GM04504 (cell line): ENCODE measurements at regions not wholly inside any gene's neighbourhood (a gene's known extent, or its start where the extent isn't known, plus 50 kb on each side); places are given as distances from the start of the nearest gene placed in this dataset.
"Not testable (repeated sequence)": the region's sequence is repeated elsewhere in the genome, so short reads cannot be mapped to it uniquely, and the experiment has no call there.

Experiments used
- DNase-seq: peaks from one replicate; pipeline ENCODE4 v3.0.0-alpha.2; 2012; ENCODE audit warnings: low read depth

- DNase-seq: no peak
Measured at GRCh38 chr4:3865986-3866812, 100.0 kb downstream of the ADRA2C start.

- no peak for DNase-seq
Measured at GRCh38 chr4:3866813-3867129, 100.6 kb downstream of the ADRA2C start.

- DNase-seq: no peak
Measured at GRCh38 chr4:3867403-3868100, 101.4 kb downstream of the ADRA2C start.

GRCh38 chr4:3868211-3869173 is 102.3 kb downstream of the ADRA2C start:
- no peak for DNase-seq

GRCh38 chr4:3869174-3869572 is 103.0 kb downstream of the ADRA2C start:
- DNase-seq: no peak

GRCh38 chr4:3869661-3870566 is 103.7 kb downstream of the ADRA2C start:
- DNase-seq: no peak

- no peak for DNase-seq
Measured at GRCh38 chr4:3870567-3870962, 104.4 kb downstream of the ADRA2C start.

- no peak for DNase-seq
Measured at GRCh38 chr4:3871181-3871852, 105.1 kb downstream of the ADRA2C start.

- no peak for DNase-seq
Measured at GRCh38 chr4:3871881-3872833, 106.0 kb downstream of the ADRA2C start.

- no peak for DNase-seq
Measured at GRCh38 chr4:3872834-3873313, 106.7 kb downstream of the ADRA2C start.

- no peak for DNase-seq
Measured at GRCh38 chr4:3873408-3874027, 107.3 kb downstream of the ADRA2C start.

- no peak for DNase-seq
Measured at GRCh38 chr4:3874028-3874415, 107.8 kb downstream of the ADRA2C start.

GRCh38 chr4:3874525-3875110 is 108.4 kb downstream of the ADRA2C start:
- no peak for DNase-seq

- no peak for DNase-seq
Measured at GRCh38 chr4:3875466-3875865, 109.3 kb downstream of the ADRA2C start.

- DNase-seq: not testable (repeated sequence)
Measured at GRCh38 chr4:3876057-3876845, 110.1 kb downstream of the ADRA2C start.

- no peak for DNase-seq
Measured at GRCh38 chr4:3877236-3877635, 111.1 kb downstream of the ADRA2C start.

GRCh38 chr4:3877868-3878267 is 111.7 kb downstream of the ADRA2C start:
- DNase-seq: no peak

GRCh38 chr4:3878678-3879077 is 112.5 kb downstream of the ADRA2C start:
- DNase-seq: no peak
